Natural killer cell (primary cell): ENCODE measurements at regions not wholly inside any gene's neighbourhood (a gene's known extent, or its start where the extent isn't known, plus 50 kb on each side); places are given as distances from the start of the nearest gene placed in this dataset.

ENCODE experiments used
- ATAC-seq, 3 donors: fragments of 150-1000 bp in 2 of 3; fragments of 200-7000 bp in 1 of 3; cut with Tn5 transposase; 1 replicate in 1 of 3; 2 replicates in 2 of 3; pipeline ENCODE4 v1.10.0; 2021; ENCODE audit warnings: mild to moderate bottlenecking in 2 of 3, moderate library complexity in 2 of 3
- DNase-seq, 2 donors: peaks; one replicate each; pipeline versions ENCODE4 v3.0.0 to v3.0.0-alpha.2; 2013 to 2021; ENCODE audit warnings: mixed read lengths in 1 of 2
- H3K27ac ChIP-seq: one replicate; pipeline ENCODE4 v1.5.1; 2013; ENCODE audit warnings: mild to moderate bottlenecking, low read length
- H3K27me3 ChIP-seq: one replicate; pipeline ENCODE4 v1.6.1; 2013; ENCODE audit warnings: low read length; ENCODE audit not compliant: control insufficient read depth, insufficient read depth
- H3K36me3 ChIP-seq: one replicate; pipeline ENCODE4 v1.6.1; 2013; ENCODE audit warnings: low read length; ENCODE audit not compliant: control insufficient read depth, insufficient read depth
- H3K4me1 ChIP-seq: one replicate; pipeline ENCODE4 v1.6.1; 2013; ENCODE audit warnings: low read length; ENCODE audit not compliant: control insufficient read depth, insufficient read depth
- H3K4me3 ChIP-seq: one replicate; pipeline ENCODE4 v1.5.1; 2013; ENCODE audit warnings: low read length
- H3K9me3 ChIP-seq: one replicate; pipeline ENCODE4 v1.6.1; 2013; ENCODE audit warnings: low read length; ENCODE audit not compliant: control insufficient read depth, insufficient read depth
- H3K27ac Mint-ChIP-seq, 2 donors: one replicate each; pipeline ENCODE4 v1.8.0; 2022; ENCODE audit warnings: mild to moderate bottlenecking in 2 of 2, mixed read lengths in 2 of 2, moderate library complexity in 1 of 2
- H3K27me3 Mint-ChIP-seq, 2 donors: one replicate each; pipeline ENCODE4 v1.8.0; 2022; ENCODE audit warnings: low read depth in 2 of 2, mixed read lengths in 2 of 2
- H3K36me3 Mint-ChIP-seq: one replicate; pipeline ENCODE4 v1.8.0; 2022; ENCODE audit warnings: mixed read lengths
- H3K4me1 Mint-ChIP-seq, 2 donors: one replicate each; pipeline ENCODE4 v1.8.0; 2022; ENCODE audit warnings: mixed read lengths in 2 of 2
- H3K4me3 Mint-ChIP-seq: one replicate; pipeline ENCODE4 v1.8.0; 2022; ENCODE audit warnings: mild to moderate bottlenecking, moderate library complexity, mixed read lengths
- H3K9me3 Mint-ChIP-seq, 2 donors: one replicate each; pipeline ENCODE4 v1.8.0; 2022; ENCODE audit warnings: mixed read lengths in 2 of 2
- CTCF ChIP-seq: fragments of 200-600 bp; IDR thresholded peaks from one replicate; pipeline ENCODE4 v1.8.0; 2022; ENCODE audit warnings: antibody characterized with exemption
- WGBS: methylation state at CpG from one replicate; pipeline ENCODE4 v1.1.7; 2013; ENCODE audit warnings: missing lambda C conversion rate; ENCODE audit not compliant: insufficient coverage; 5-methylcytosine and 5-hydroxymethylcytosine counted together
- intact Hi-C: fragments of 100-400 bp; cut with micrococcal nuclease; formaldehyde crosslinking; loops from one replicate; pipeline ENCODE4 v1.14.2; 2022

GRCh38 chr13:82925114-82925513, 957.2 kb downstream of the SLITRK1 start:
- WGBS, result 100% methylated on average over 1 of the region's 4 CpGs
- no peaks in the 10 kb centered on the region for H3K4me1 ChIP-seq
- H3K9me3 ChIP-seq, result no peaks in the 10 kb centered on the region
- Mint-ChIP-seq H3K36me3 (no peaks in the 10 kb centered on the region), H3K27ac (no peak overlapping the region), H3K9me3 (peaks cover 14 to 20% of the 10 kb centered on the region in 2 donors), H3K4me1 (no peaks in the 10 kb centered on the region), H3K4me3 (no peak overlapping the region), H3K27me3 (no peaks in the 10 kb centered on the region)
- TF ChIP-seq CTCF, result no peak
- intact Hi-C loops, result no loop called here
- DNase-seq (no peak), ATAC-seq (no peak)
- H3K36me3 ChIP-seq, result no peaks in the 10 kb centered on the region
- no peaks in the 10 kb centered on the region for H3K27me3 ChIP-seq
- no peak overlapping the region for H3K27ac ChIP-seq
- no peak overlapping the region for H3K4me3 ChIP-seq

GRCh38 chr13:82917984-82918383, 964.3 kb downstream of the SLITRK1 start:
- ATAC-seq, result no peak
- no peaks in the 10 kb centered on the region for H3K9me3 ChIP-seq
- no peaks in the 10 kb centered on the region for H3K36me3 ChIP-seq
- intact Hi-C loops, result no loop called here
- 83% methylated on average over 1 of the region's 2 CpGs for WGBS
- no peak overlapping the region for H3K27ac ChIP-seq
- no peaks in the 10 kb centered on the region for H3K27me3 ChIP-seq
- Mint-ChIP-seq H3K4me3 (no peak overlapping the region), H3K27ac (no peak overlapping the region), H3K4me1 (no peaks in the 10 kb centered on the region), H3K27me3 (no peaks in the 10 kb centered on the region), H3K9me3 (peaks cover 6 to 19% of the 10 kb centered on the region in 2 donors), H3K36me3 (no peaks in the 10 kb centered on the region)
- no peak overlapping the region for H3K4me3 ChIP-seq
- H3K4me1 ChIP-seq, result no peaks in the 10 kb centered on the region
- TF ChIP-seq CTCF, result no peak
- DNase-seq, result no peak

- H3K27ac ChIP-seq, result no peak overlapping the region
- ATAC-seq, result no peak
- WGBS, result 100% methylated on average over 1 of the region's 3 CpGs
- no peaks in the 10 kb centered on the region for H3K36me3 ChIP-seq
- no peaks in the 10 kb centered on the region for H3K9me3 ChIP-seq
- Mint-ChIP-seq H3K9me3 (peaks cover 7 to 9% of the 10 kb centered on the region in 2 donors), H3K4me1 (no peaks in the 10 kb centered on the region), H3K36me3 (no peaks in the 10 kb centered on the region), H3K27ac (no peak overlapping the region), H3K4me3 (no peak overlapping the region), H3K27me3 (no peaks in the 10 kb centered on the region)
- no peaks in the 10 kb centered on the region for H3K4me1 ChIP-seq
- no peaks in the 10 kb centered on the region for H3K27me3 ChIP-seq
- intact Hi-C loops, result no loop called here
- DNase-seq, result no peak
- H3K4me3 ChIP-seq, result no peak overlapping the region
- TF ChIP-seq CTCF, result no peak
Observed at GRCh38 chr13:82912564-82912963, 969.7 kb downstream of the SLITRK1 start.

GRCh38 chr13:82905071-82905470, 977.2 kb downstream of the SLITRK1 start:
- peaks cover 5 to 9% of the 10 kb centered on the region in 2 donors for H3K9me3 Mint-ChIP-seq
- H3K4me3 Mint-ChIP-seq, result no peak overlapping the region
- Histone ChIP-seq H3K36me3 (no peaks in the 10 kb centered on the region), H3K4me3 (no peak overlapping the region), H3K27me3 (no peaks in the 10 kb centered on the region), H3K27ac (no peak overlapping the region), H3K4me1 (no peaks in the 10 kb centered on the region), H3K9me3 (no peaks in the 10 kb centered on the region)
- H3K27me3 Mint-ChIP-seq, result no peaks in the 10 kb centered on the region
- intact Hi-C loops, result no loop called here
- no peak for TF ChIP-seq CTCF
- no CpG with 5 or more reads among the region's 2 CpGs for WGBS
- H3K27ac Mint-ChIP-seq, result no peak overlapping the region
- peaks cover 2% of the 10 kb centered on the region for H3K36me3 Mint-ChIP-seq
- no peak for ATAC-seq
- no peak for DNase-seq
- H3K4me1 Mint-ChIP-seq, result no peaks in the 10 kb centered on the region
